H9 (cell line): ENCODE measurements at regions not wholly inside any gene's neighbourhood (a gene's known extent, or its start where the extent isn't known, plus 50 kb on each side); places are given as distances from the start of the nearest gene placed in this dataset.

ENCODE experiments used
- DNase-seq: peaks from one replicate; pipeline ENCODE4 v3.0.0-alpha.2; 2017
- H2AFZ ChIP-seq: one replicate; pipeline ENCODE4 v1.6.1; 2013; ENCODE audit warnings: mild to moderate bottlenecking, low read length, control low read depth, moderate library complexity
- H2AK5ac ChIP-seq: 2 replicates; pipeline ENCODE4 v1.6.1; 2013; ENCODE audit warnings: low read length, control low read depth, mixed read lengths; ENCODE audit not compliant: insufficient read length
- H2BK120ac ChIP-seq: one replicate; pipeline ENCODE4 v1.6.1; 2013; ENCODE audit warnings: low read depth, mild to moderate bottlenecking, low read length, control low read depth, inconsistent platforms; ENCODE audit not compliant: poor library complexity, severe bottlenecking
- H2BK12ac ChIP-seq: 2 replicates; pipeline ENCODE4 v1.6.1; 2013; ENCODE audit warnings: low read length, control low read depth, mixed read lengths, low read depth; ENCODE audit not compliant: insufficient read length
- H2BK15ac ChIP-seq: 2 replicates; pipeline ENCODE4 v1.6.1; 2013; ENCODE audit warnings: low read depth, low read length, control low read depth
- H2BK20ac ChIP-seq: one replicate; pipeline ENCODE4 v1.6.1; 2013; ENCODE audit warnings: low read depth, mild to moderate bottlenecking, low read length, control low read depth, inconsistent platforms; ENCODE audit not compliant: poor library complexity, severe bottlenecking
- H2BK5ac ChIP-seq: 2 replicates; pipeline ENCODE4 v1.6.1; 2013; ENCODE audit warnings: low read length, control low read depth, mixed read lengths; ENCODE audit not compliant: insufficient read length
- H3K14ac ChIP-seq: 2 replicates; pipeline ENCODE4 v1.6.1; 2013; ENCODE audit warnings: low read length, control low read depth; ENCODE audit not compliant: insufficient read depth
- H3K18ac ChIP-seq: 2 replicates; pipeline ENCODE4 v1.6.1; 2013; ENCODE audit warnings: low read depth, mild to moderate bottlenecking, mixed read lengths, low read length, control low read depth; ENCODE audit not compliant: insufficient read length
- H3K23ac ChIP-seq: 2 replicates; pipeline ENCODE4 v1.6.1; 2013; ENCODE audit warnings: low read length, control low read depth, mixed read lengths, low read depth; ENCODE audit not compliant: insufficient read length
- H3K23me2 ChIP-seq: 2 replicates; pipeline ENCODE4 v1.6.1; 2013; ENCODE audit warnings: low read depth, mild to moderate bottlenecking, mixed read lengths, low read length, control low read depth; ENCODE audit not compliant: insufficient read length, poor library complexity, severe bottlenecking
- H3K27ac ChIP-seq: 2 replicates; pipeline ENCODE4 v1.5.1; 2013; ENCODE audit warnings: low read length, control low read depth, mixed read lengths, low read depth; ENCODE audit not compliant: insufficient read length
- H3K27me3 ChIP-seq: 2 replicates; pipeline ENCODE4 v1.6.1; 2013; ENCODE audit warnings: low read length, control low read depth, inconsistent platforms; ENCODE audit not compliant: insufficient read depth
- H3K4ac ChIP-seq: 2 replicates; pipeline ENCODE4 v1.6.1; 2013; ENCODE audit warnings: low read depth, mild to moderate bottlenecking, control low read depth, inconsistent platforms, low read length, moderate library complexity
- H3K4me1 ChIP-seq: 2 replicates; pipeline ENCODE4 v1.6.1; 2013; ENCODE audit warnings: low read length, control low read depth, inconsistent platforms; ENCODE audit not compliant: insufficient read depth
- H3K4me2 ChIP-seq: 2 replicates; pipeline ENCODE4 v1.6.1; 2013; ENCODE audit warnings: low read length, control low read depth, mixed read lengths; ENCODE audit not compliant: insufficient read length, insufficient read depth
- H3K56ac ChIP-seq: 2 replicates; pipeline ENCODE4 v1.6.1; 2013; ENCODE audit warnings: low read depth, mild to moderate bottlenecking, mixed read lengths, low read length, control low read depth; ENCODE audit not compliant: insufficient read length
- H3K79me1 ChIP-seq: 2 replicates; pipeline ENCODE4 v1.6.1; 2013; ENCODE audit warnings: low read depth, mild to moderate bottlenecking, moderate library complexity, low read length, control low read depth, inconsistent platforms; ENCODE audit not compliant: insufficient read depth, poor library complexity, severe bottlenecking
- H3K79me2 ChIP-seq: 2 replicates; pipeline ENCODE4 v1.6.1; 2013; ENCODE audit warnings: low read length, control low read depth, inconsistent platforms; ENCODE audit not compliant: insufficient read depth
- H3K9ac ChIP-seq: 2 replicates; pipeline ENCODE4 v1.6.1; 2013; ENCODE audit warnings: low read length, control low read depth, mixed read lengths; ENCODE audit not compliant: insufficient read length; ENCODE audit errors: extremely low read depth
- H3K9me3 ChIP-seq: one replicate; pipeline ENCODE4 v1.6.1; 2013; ENCODE audit warnings: low read depth, low read length, inconsistent platforms; ENCODE audit not compliant: control insufficient read depth
- H3T11ph ChIP-seq: one replicate; pipeline ENCODE4 v1.6.1; 2013; ENCODE audit warnings: mild to moderate bottlenecking, low read length, control low read depth, inconsistent platforms
- H4K20me1 ChIP-seq: one replicate; pipeline ENCODE4 v1.6.1; 2013; ENCODE audit not compliant: control insufficient read depth, insufficient read length, insufficient read depth
- H4K5ac ChIP-seq: 2 replicates; pipeline ENCODE4 v1.6.1; 2013; ENCODE audit warnings: low read depth, mild to moderate bottlenecking, mixed read lengths, low read length, control low read depth; ENCODE audit not compliant: insufficient read length
- H4K8ac ChIP-seq: replicated peaks from 2 replicates; pipeline ENCODE4 v1.6.1; 2013; ENCODE audit warnings: low read length, control low read depth, mixed read lengths, low read depth; ENCODE audit not compliant: insufficient read length
- H4K91ac ChIP-seq: 2 replicates; pipeline ENCODE4 v1.6.1; 2013; ENCODE audit warnings: low read depth, mild to moderate bottlenecking, moderate library complexity, mixed read lengths, low read length, control low read depth; ENCODE audit not compliant: insufficient read length
- H3K27ac Mint-ChIP-seq, 3 experiments: 2 replicates in 2 of 3; 3 replicates in 1 of 3; pipeline ENCODE4 v1.8.0; 2020 to 2021; ENCODE audit warnings: mixed read lengths in 3 of 3, mild to moderate bottlenecking in 1 of 3, moderate library complexity in 1 of 3
- H3K27me3 Mint-ChIP-seq: 2 replicates; pipeline ENCODE4 v1.8.0; 2021; ENCODE audit warnings: low read depth, mild to moderate bottlenecking, moderate library complexity, mixed read lengths
- H3K36me3 Mint-ChIP-seq, 3 experiments: 2 replicates in 2 of 3; 3 replicates in 1 of 3; pipeline ENCODE4 v1.8.0; 2020 to 2021; ENCODE audit warnings: low read depth in 3 of 3, mixed read lengths in 3 of 3; ENCODE audit not compliant: insufficient read depth in 1 of 3
- H3K4me1 Mint-ChIP-seq, 2 experiments: 2 replicates each; pipeline ENCODE4 v1.8.0; 2020; ENCODE audit warnings: mixed read lengths in 2 of 2
- H3K4me3 Mint-ChIP-seq, 2 experiments: 2 replicates in 1 of 2; 3 replicates in 1 of 2; pipeline ENCODE4 v1.8.0; 2020 to 2021; ENCODE audit warnings: mild to moderate bottlenecking in 2 of 2, mixed read lengths in 2 of 2, moderate library complexity in 1 of 2
- H3K9me3 Mint-ChIP-seq, 2 experiments: 2 replicates in 1 of 2; 3 replicates in 1 of 2; pipeline ENCODE4 v1.8.0; 2020; ENCODE audit warnings: mild to moderate bottlenecking in 2 of 2, mixed read lengths in 2 of 2, moderate library complexity in 1 of 2
- WGBS: extraction: QIAGEN DNeasy Blood & Tissue Kit; methylation state at CpG from one replicate; pipeline ENCODE4 v1.1.7; 2013; ENCODE audit warnings: missing lambda C conversion rate, low lambda C conversion rate, mixed read lengths; ENCODE audit not compliant: insufficient read length; ENCODE audit errors: extremely low coverage; 5-methylcytosine and 5-hydroxymethylcytosine counted together
- TF ChIP-seq, protein P1 (sequence below): fragments of 200-600 bp; sonication (generic); conservative IDR thresholded peaks from 3 replicates; pipeline ENCODE4 v1.8.0; 2021; ENCODE audit warnings: antibody characterized with exemption, mild to moderate bottlenecking

GRCh38 chr17:77867308-77867781 lies 91.2 kb upstream of the TNRC6C start:
- no peak overlapping the region for H2AFZ ChIP-seq
- H2BK20ac ChIP-seq: no peak overlapping the region
- no peak overlapping the region for H2AK5ac ChIP-seq
- H3K79me2 ChIP-seq: no peaks in the 10 kb centered on the region
- no peak overlapping the region for H2BK12ac ChIP-seq
- H3T11ph ChIP-seq: no peak overlapping the region
- H3K23ac ChIP-seq: no peak overlapping the region
- no peak overlapping the region for H3K18ac ChIP-seq
- H4K91ac ChIP-seq: no peak overlapping the region
- no peaks in the 10 kb centered on the region for H4K20me1 ChIP-seq
- H3K4me1 Mint-ChIP-seq: peaks cover 24 to 35% of the 10 kb centered on the region in 2 experiments
- H2BK15ac ChIP-seq: no peak overlapping the region
- H3K56ac ChIP-seq: no peak overlapping the region
- no peak overlapping the region for H4K5ac ChIP-seq
- H3K9me3 Mint-ChIP-seq: no peaks in the 10 kb centered on the region
- no peak overlapping the region for H3K4me2 ChIP-seq
- H3K27ac ChIP-seq: no peak overlapping the region
- TF ChIP-seq, protein P1, sequence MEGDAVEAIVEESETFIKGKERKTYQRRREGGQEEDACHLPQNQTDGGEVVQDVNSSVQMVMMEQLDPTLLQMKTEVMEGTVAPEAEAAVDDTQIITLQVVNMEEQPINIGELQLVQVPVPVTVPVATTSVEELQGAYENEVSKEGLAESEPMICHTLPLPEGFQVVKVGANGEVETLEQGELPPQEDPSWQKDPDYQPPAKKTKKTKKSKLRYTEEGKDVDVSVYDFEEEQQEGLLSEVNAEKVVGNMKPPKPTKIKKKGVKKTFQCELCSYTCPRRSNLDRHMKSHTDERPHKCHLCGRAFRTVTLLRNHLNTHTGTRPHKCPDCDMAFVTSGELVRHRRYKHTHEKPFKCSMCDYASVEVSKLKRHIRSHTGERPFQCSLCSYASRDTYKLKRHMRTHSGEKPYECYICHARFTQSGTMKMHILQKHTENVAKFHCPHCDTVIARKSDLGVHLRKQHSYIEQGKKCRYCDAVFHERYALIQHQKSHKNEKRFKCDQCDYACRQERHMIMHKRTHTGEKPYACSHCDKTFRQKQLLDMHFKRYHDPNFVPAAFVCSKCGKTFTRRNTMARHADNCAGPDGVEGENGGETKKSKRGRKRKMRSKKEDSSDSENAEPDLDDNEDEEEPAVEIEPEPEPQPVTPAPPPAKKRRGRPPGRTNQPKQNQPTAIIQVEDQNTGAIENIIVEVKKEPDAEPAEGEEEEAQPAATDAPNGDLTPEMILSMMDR: no peak
- no peak overlapping the region for H3K9ac ChIP-seq
- no peak for DNase-seq
- no CpG with 5 or more reads among the region's 5 CpGs for WGBS
- H3K4me1 ChIP-seq: no peaks in the 10 kb centered on the region
- H3K27me3 ChIP-seq: no peaks in the 10 kb centered on the region
- H3K9me3 ChIP-seq: no peaks in the 10 kb centered on the region
- H2BK120ac ChIP-seq: no peak overlapping the region
- no peak overlapping the region for H4K8ac ChIP-seq
- no peak overlapping the region for H3K14ac ChIP-seq
- no peak overlapping the region for H2BK5ac ChIP-seq
- no peaks in the 10 kb centered on the region for H3K79me1 ChIP-seq
- no peak overlapping the region for H3K4ac ChIP-seq
- no peak overlapping the region; a peak in 1 of 5 replicates for H3K4me3 Mint-ChIP-seq
- peak overlapping the region in 1 of 3 experiments; percentile 27; a peak in 3 of 7 replicates for H3K27ac Mint-ChIP-seq
- H3K36me3 Mint-ChIP-seq: no peaks in the 10 kb centered on the region
- no peaks in the 10 kb centered on the region for H3K23me2 ChIP-seq
- peaks cover 3% of the 10 kb centered on the region for H3K27me3 Mint-ChIP-seq
